ENCODE measurements at regions not wholly inside any gene's neighbourhood (a gene's known extent, or its start where the extent isn't known, plus 50 kb on each side); places are given as distances from the start of the nearest gene placed in this dataset.
"Not testable (repeated sequence)": the region's sequence is repeated elsewhere in the genome, so short reads cannot be mapped to it uniquely, and the experiment has no call there.

DNA sequence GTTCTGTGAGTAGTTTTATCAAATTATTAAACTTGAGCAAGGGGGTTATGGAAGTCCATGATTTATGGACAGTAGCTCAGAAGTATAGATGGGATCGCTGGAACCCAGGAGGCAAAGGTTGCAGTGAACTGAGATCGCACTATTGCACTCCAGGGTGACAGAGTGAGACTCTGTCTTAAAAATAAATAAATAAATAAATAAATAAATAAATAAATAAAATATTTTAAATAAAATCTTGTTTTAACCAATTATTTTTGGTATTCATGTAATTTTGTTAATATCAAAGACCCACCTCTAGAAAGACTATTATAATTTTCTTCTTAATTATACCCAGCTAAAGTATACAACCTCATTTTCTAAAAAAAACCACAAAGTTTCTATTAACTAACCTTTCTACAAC, 134.3 kb downstream of the ZNF37A start:
- ChIA-PET POLR2A (no interaction called here), RAD21 (ENCODE audit: low non-redundant PET in 1 of 2, low total read pairs in 2 of 2, uncharacterized antibody in 2 of 2, unreplicated experiment in 2 of 2) (no interaction called here), CTCF (no interaction called here)
- H4K20me1 ChIP-seq (ENCODE audit: insufficient read depth), result no peaks in the 10 kb centered on the region
- H3K27me3 ChIP-seq (ENCODE audit: insufficient read depth, low read length), result no peaks in the 10 kb centered on the region
- no TSS peak for BruUV-seq (replicated peaks)
- ATAC-seq (no peak), DNase-seq (ENCODE audit: low read depth, low spot score) (no peak)
- H3K9ac ChIP-seq (ENCODE audit: low read length), result no peak overlapping the region
- intact Hi-C loops (cut with micrococcal nuclease), result no loop called here
- TF ChIP-seq EZH2phosphoT487 (IDR thresholded peaks at IDR 0.05; ENCODE audit: borderline replicate concordance) (no peak), POLR2A (IDR thresholded peaks at IDR 0.05; ENCODE audit: borderline replicate concordance, extremely low read depth, insufficient read depth, insufficient read length) (no peak), SP1 (IDR thresholded peaks at IDR 0.05; ENCODE audit: low read depth) (no peak), ELF1 (IDR thresholded peaks at IDR 0.05; ENCODE audit: borderline replicate concordance, low read depth) (no peak), FOSL1 (IDR thresholded peaks at IDR 0.05; ENCODE audit: low read depth) (no peak), EGR1 (IDR thresholded peaks at IDR 0.05; ENCODE audit: low read depth) (no peak), POLR2AphosphoS5 (IDR thresholded peaks at IDR 0.05; ENCODE audit: low read depth, low read length) (no peak), ZNF274 (IDR thresholded peaks at IDR 0.05; ENCODE audit: low read depth, low read length) (no peak), JUND (IDR thresholded peaks at IDR 0.05) (no peak), YY1 (IDR thresholded peaks at IDR 0.05; ENCODE audit: extremely low read depth, insufficient replicate concordance, low read depth, low read length) (no peak), EZH2 (IDR thresholded peaks at IDR 0.05) (no peak)
- TF ChIP-seq, protein P1, sequence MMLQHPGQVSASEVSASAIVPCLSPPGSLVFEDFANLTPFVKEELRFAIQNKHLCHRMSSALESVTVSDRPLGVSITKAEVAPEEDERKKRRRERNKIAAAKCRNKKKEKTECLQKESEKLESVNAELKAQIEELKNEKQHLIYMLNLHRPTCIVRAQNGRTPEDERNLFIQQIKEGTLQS (IDR thresholded peaks at IDR 0.05), result no peak
- TF ChIP-seq, protein P2, sequence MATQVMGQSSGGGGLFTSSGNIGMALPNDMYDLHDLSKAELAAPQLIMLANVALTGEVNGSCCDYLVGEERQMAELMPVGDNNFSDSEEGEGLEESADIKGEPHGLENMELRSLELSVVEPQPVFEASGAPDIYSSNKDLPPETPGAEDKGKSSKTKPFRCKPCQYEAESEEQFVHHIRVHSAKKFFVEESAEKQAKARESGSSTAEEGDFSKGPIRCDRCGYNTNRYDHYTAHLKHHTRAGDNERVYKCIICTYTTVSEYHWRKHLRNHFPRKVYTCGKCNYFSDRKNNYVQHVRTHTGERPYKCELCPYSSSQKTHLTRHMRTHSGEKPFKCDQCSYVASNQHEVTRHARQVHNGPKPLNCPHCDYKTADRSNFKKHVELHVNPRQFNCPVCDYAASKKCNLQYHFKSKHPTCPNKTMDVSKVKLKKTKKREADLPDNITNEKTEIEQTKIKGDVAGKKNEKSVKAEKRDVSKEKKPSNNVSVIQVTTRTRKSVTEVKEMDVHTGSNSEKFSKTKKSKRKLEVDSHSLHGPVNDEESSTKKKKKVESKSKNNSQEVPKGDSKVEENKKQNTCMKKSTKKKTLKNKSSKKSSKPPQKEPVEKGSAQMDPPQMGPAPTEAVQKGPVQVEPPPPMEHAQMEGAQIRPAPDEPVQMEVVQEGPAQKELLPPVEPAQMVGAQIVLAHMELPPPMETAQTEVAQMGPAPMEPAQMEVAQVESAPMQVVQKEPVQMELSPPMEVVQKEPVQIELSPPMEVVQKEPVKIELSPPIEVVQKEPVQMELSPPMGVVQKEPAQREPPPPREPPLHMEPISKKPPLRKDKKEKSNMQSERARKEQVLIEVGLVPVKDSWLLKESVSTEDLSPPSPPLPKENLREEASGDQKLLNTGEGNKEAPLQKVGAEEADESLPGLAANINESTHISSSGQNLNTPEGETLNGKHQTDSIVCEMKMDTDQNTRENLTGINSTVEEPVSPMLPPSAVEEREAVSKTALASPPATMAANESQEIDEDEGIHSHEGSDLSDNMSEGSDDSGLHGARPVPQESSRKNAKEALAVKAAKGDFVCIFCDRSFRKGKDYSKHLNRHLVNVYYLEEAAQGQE (IDR thresholded peaks at IDR 0.05; ENCODE audit: low read depth), result no peak
- no peaks in the 10 kb centered on the region for H3K9me3 ChIP-seq (ENCODE audit: control insufficient read depth in 1 of 2, insufficient read depth in 1 of 2, low read depth in 1 of 2, low read length in 2 of 2)
- H3K4me2 ChIP-seq (ENCODE audit: low read length), result no peak overlapping the region
- H3K9me2 ChIP-seq (ENCODE audit: insufficient read depth), result no peaks in the 10 kb centered on the region
- no peak overlapping the region for H3K4me3 ChIP-seq (replicated peaks in 1 of 2; ENCODE audit: low read depth in 1 of 2, low read length in 2 of 2)
- no peaks in the 10 kb centered on the region for H3K4me1 ChIP-seq (ENCODE audit: control insufficient read depth in 1 of 2, insufficient read depth in 2 of 2, low read length in 2 of 2)
- no peak overlapping the region for H3K27ac ChIP-seq (ENCODE audit: low read depth, low read length)
- no peaks in the 10 kb centered on the region for H3K79me2 ChIP-seq (ENCODE audit: insufficient read depth, low read length)
- H2AFZ ChIP-seq (ENCODE audit: low read depth, low read length, poor library complexity, severe bottlenecking), result no peak overlapping the region
- H3K36me3 ChIP-seq (ENCODE audit: control insufficient read depth in 1 of 2, insufficient read depth in 2 of 2, low read length in 2 of 2), result no peaks in the 10 kb centered on the region

DNA sequence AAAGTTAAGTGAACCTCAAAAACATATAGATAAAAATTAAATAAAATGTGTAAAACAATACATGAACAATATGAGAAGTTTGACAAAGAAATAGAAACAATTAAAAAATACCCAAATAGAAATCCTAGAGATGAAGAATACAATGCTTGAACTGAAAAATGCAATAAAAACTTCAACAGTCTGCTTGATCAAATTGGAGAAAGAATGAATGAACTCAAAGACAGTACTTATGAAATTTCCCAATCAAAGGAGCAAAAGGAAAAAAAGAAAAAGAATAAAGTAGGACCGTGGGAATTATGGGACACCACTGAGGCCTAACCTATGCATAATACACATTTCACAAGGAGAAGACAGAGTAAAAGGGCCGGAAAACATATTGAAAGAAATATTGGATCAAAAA, 144.3 kb downstream of the ZNF37A start:
- RAD21 ChIA-PET (ENCODE audit: low non-redundant PET in 1 of 2, low total read pairs in 2 of 2, uncharacterized antibody in 2 of 2, unreplicated experiment in 2 of 2); ATAC-seq; H3K9me3 ChIP-seq (ENCODE audit: control insufficient read depth in 1 of 2, insufficient read depth in 1 of 2, low read depth in 1 of 2, low read length in 2 of 2); H3K4me3 ChIP-seq (replicated peaks in 1 of 2; ENCODE audit: low read depth in 1 of 2, low read length in 2 of 2); H4K20me1 ChIP-seq (ENCODE audit: insufficient read depth); H3K9me2 ChIP-seq (ENCODE audit: insufficient read depth); H3K4me1 ChIP-seq (ENCODE audit: control insufficient read depth in 1 of 2, insufficient read depth in 2 of 2, low read length in 2 of 2); H3K4me2 ChIP-seq (ENCODE audit: low read length); BruUV-seq (replicated peaks); H3K27me3 ChIP-seq (ENCODE audit: insufficient read depth, low read length); H3K36me3 ChIP-seq (ENCODE audit: control insufficient read depth in 1 of 2, insufficient read depth in 2 of 2, low read length in 2 of 2); H3K27ac ChIP-seq (ENCODE audit: low read depth, low read length); H3K79me2 ChIP-seq (ENCODE audit: insufficient read depth, low read length); H2AFZ ChIP-seq (ENCODE audit: low read depth, low read length, poor library complexity, severe bottlenecking); H3K9ac ChIP-seq (ENCODE audit: low read length); intact Hi-C loops (cut with micrococcal nuclease); DNase-seq (ENCODE audit: low read depth, low spot score); CTCF ChIA-PET; POLR2A ChIA-PET: not testable (repeated sequence)

DNA sequence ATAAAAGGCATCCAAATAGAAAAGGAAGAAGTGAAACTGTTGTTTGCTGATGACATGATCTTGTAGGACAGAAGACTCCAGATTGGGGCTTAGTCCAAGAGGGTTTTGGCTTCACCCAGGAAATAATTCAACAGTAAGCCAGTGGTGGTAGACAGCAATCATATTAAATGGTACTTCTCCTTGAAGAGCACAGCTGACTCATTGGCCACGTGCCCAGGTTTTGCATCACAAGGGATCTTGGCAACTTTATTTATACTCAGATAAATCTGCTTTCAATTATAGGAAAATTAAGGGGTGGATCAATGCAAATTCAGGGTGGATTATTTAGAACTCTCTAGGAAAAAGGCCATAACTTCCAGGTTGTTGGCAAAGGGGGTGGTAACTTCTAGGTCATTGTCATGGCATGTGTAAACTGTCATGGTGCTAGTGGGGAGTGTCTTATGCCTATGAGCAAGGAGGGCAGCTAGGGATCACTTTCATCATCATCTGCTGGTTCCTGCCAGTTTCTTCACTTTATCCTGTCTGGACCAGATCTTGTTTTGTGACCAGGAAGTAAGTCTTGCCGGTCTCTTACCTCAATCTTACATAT, 148.0 kb downstream of the ZNF37A start:
- H3K9ac ChIP-seq (ENCODE audit: low read length); H3K4me1 ChIP-seq (ENCODE audit: control insufficient read depth in 1 of 2, insufficient read depth in 2 of 2, low read length in 2 of 2); RAD21 ChIA-PET (ENCODE audit: low non-redundant PET in 1 of 2, low total read pairs in 2 of 2, uncharacterized antibody in 2 of 2, unreplicated experiment in 2 of 2); intact Hi-C loops (cut with micrococcal nuclease); H3K27me3 ChIP-seq (ENCODE audit: insufficient read depth, low read length); H4K20me1 ChIP-seq (ENCODE audit: insufficient read depth); H3K9me3 ChIP-seq (ENCODE audit: control insufficient read depth in 1 of 2, insufficient read depth in 1 of 2, low read depth in 1 of 2, low read length in 2 of 2); H3K79me2 ChIP-seq (ENCODE audit: insufficient read depth, low read length); POLR2A ChIA-PET; H3K27ac ChIP-seq (ENCODE audit: low read depth, low read length); H3K36me3 ChIP-seq (ENCODE audit: control insufficient read depth in 1 of 2, insufficient read depth in 2 of 2, low read length in 2 of 2); BruUV-seq (replicated peaks); CTCF ChIA-PET; H2AFZ ChIP-seq (ENCODE audit: low read depth, low read length, poor library complexity, severe bottlenecking); H3K4me3 ChIP-seq (replicated peaks in 1 of 2; ENCODE audit: low read depth in 1 of 2, low read length in 2 of 2); DNase-seq (ENCODE audit: low read depth, low spot score); H3K4me2 ChIP-seq (ENCODE audit: low read length); ATAC-seq; H3K9me2 ChIP-seq (ENCODE audit: insufficient read depth): not testable (repeated sequence)

All from HCT116 (cell line).